ENCODE measurements at regions not wholly inside any gene's neighbourhood (a gene's known extent, or its start where the extent isn't known, plus 50 kb on each side); places are given as distances from the start of the nearest gene placed in this dataset.

DNA sequence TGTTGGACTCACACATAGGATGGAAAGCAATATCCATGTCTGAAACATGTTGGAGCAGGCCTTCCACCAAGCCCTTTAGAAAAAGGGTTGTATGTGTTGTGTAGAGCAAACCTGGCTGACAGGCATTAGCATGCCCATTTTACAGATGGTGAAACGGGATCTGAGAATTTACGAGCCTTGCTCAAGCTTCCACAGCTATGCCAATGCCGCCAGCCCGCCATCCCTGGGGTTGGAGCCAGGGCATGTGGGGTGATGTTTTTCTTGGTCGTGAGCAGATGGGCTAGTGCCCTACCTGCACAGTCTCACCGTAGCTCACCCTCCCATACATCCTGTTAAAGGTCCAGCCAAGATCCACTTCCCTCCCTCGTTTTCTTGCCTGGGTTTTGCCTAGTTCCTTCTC lies 97.5 kb upstream of the TLE3 start:
- Histone ChIP-seq H3K36me3 (replicated peaks in 1 of 2) (no peaks in the 10 kb centered on the region), H3K27me3 (no peaks in the 10 kb centered on the region), H3K4me3 (no peak overlapping the region), H3K4me1 (replicated peaks in 1 of 2) (peaks cover 10 to 16% of the 10 kb centered on the region in 2 donors), H3K9me3 (replicated peaks in 1 of 3) (no peaks in the 10 kb centered on the region), H3K27ac (peak overlapping the region in 3 of 5 donors; percentile 29 to 79 (median 61))
- no peak for TF ChIP-seq POLR2A (IDR thresholded peaks at IDR 0.05)
- TF ChIP-seq, protein P1, sequence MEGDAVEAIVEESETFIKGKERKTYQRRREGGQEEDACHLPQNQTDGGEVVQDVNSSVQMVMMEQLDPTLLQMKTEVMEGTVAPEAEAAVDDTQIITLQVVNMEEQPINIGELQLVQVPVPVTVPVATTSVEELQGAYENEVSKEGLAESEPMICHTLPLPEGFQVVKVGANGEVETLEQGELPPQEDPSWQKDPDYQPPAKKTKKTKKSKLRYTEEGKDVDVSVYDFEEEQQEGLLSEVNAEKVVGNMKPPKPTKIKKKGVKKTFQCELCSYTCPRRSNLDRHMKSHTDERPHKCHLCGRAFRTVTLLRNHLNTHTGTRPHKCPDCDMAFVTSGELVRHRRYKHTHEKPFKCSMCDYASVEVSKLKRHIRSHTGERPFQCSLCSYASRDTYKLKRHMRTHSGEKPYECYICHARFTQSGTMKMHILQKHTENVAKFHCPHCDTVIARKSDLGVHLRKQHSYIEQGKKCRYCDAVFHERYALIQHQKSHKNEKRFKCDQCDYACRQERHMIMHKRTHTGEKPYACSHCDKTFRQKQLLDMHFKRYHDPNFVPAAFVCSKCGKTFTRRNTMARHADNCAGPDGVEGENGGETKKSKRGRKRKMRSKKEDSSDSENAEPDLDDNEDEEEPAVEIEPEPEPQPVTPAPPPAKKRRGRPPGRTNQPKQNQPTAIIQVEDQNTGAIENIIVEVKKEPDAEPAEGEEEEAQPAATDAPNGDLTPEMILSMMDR (IDR thresholded peaks at IDR 0.05), result no peak
- DNase-seq, result no peak
- intact Hi-C loops (cut with DNase I), result no loop called here
- WGBS, 4 donors, result 83 to 93% (median 85%) methylated on average over 7 of the region's 7 CpGs

DNA sequence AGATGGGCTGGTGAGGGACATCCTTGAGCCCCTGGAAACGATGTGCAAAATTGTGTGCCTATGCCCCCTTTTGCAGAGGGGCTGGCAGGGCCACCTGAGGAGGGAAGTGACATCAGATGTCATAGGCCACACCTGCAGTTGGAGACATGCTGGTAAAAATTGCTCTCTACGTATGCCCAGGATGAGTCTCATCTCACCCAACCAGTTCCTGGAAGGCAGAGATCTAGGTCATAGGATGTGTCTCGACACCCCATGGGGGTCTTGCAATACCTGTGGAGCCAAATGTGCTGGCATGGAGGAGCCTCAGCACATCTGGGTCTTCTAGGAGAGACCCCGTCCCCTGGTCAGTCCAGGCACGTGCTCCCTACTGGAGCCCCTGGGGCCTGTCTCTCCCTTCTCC lies 96.5 kb upstream of the TLE3 start:
- Histone ChIP-seq H3K4me3 (no peak overlapping the region), H3K27ac (no peak overlapping the region), H3K36me3 (replicated peaks in 1 of 2) (no peaks in the 10 kb centered on the region), H3K27me3 (no peaks in the 10 kb centered on the region), H3K9me3 (replicated peaks in 1 of 3) (no peaks in the 10 kb centered on the region), H3K4me1 (replicated peaks in 1 of 2) (peaks cover 10 to 11% of the 10 kb centered on the region in 2 donors)
- TF ChIP-seq, protein P1 (IDR thresholded peaks at IDR 0.05), result no peak
- WGBS, 4 donors, result 92 to 96% (median 96%) methylated on average over 2 to 5 of the region's 5 CpGs
- intact Hi-C loops (cut with DNase I), result no loop called here
- no peak for DNase-seq

DNA sequence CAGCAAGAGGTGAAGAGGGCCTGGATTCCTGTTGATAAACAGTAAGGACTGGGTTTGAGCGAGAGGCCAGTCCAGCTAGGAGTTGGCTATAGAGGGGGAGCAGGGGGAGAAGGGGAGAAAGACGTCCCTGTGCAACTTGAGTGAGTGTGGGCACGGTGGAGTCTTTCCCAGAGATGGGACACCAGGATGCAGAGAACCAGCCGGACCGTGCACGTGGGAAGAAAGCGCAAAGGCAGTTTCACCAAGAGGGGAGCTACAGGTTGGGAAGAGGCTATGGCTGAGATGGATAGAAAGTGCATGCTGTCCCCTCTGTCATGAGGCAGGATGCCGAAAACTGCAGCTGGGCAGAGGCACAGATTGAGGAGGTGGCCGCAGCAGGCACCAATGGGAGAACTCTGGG lies 96.0 kb upstream of the TLE3 start:
- peaks cover 10 to 11% of the 10 kb centered on the region in 2 donors for H3K4me1 ChIP-seq (replicated peaks in 1 of 2)
- intact Hi-C loops (cut with DNase I), result no loop called here
- 91 to 94% (median 93%) methylated on average over 9 of the region's 9 CpGs for WGBS, 4 donors
- H3K27me3 ChIP-seq, result no peaks in the 10 kb centered on the region
- no peaks in the 10 kb centered on the region for H3K9me3 ChIP-seq (replicated peaks in 1 of 3)
- no peak overlapping the region for H3K27ac ChIP-seq
- no peaks in the 10 kb centered on the region for H3K36me3 ChIP-seq (replicated peaks in 1 of 2)
- H3K4me3 ChIP-seq, result no peak overlapping the region
- DNase-seq, result no peak
- TF ChIP-seq, protein P1 (IDR thresholded peaks at IDR 0.05), result no peak
- TF ChIP-seq POLR2A (IDR thresholded peaks at IDR 0.05), result no peak

DNA sequence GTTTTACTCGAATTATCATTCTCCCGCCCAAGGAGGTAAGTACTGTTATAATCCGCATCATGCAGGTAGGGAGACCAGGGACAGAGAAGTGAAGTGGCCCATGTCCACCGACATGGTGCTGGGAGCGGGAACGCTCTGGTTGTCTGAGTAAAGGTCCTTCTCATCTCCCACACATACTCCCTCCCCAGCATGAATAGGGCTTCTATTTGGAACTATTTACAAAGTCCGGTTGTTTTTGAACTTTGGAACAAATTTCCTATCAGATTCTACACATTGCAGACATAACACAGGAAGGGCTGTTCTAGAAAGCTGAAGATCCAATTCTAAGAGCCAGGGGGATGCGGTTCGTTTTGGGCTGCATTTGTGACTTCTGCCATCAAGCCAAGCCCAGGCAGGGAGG lies 94.8 kb upstream of the TLE3 start:
- Histone ChIP-seq H3K27ac (no peak overlapping the region), H3K27me3 (no peaks in the 10 kb centered on the region), H3K9me3 (replicated peaks in 1 of 3) (no peaks in the 10 kb centered on the region), H3K36me3 (replicated peaks in 1 of 2) (no peaks in the 10 kb centered on the region), H3K4me1 (replicated peaks in 1 of 2) (peaks cover 10 to 11% of the 10 kb centered on the region in 2 donors), H3K4me3 (no peak overlapping the region)
- no peak for DNase-seq
- 90 to 93% (median 92%) methylated on average over 9 of the region's 9 CpGs for WGBS, 4 donors
- TF ChIP-seq POLR2A (IDR thresholded peaks at IDR 0.05), result no peak
- TF ChIP-seq, protein P1 (IDR thresholded peaks at IDR 0.05), result no peak
- intact Hi-C loops (cut with DNase I), result no loop called here
